Colonic mucosa (tissue), 4 donors: ENCODE measurements at regions not wholly inside any gene's neighbourhood (a gene's known extent, or its start where the extent isn't known, plus 50 kb on each side); places are given as distances from the start of the nearest gene placed in this dataset.
"Not testable (repeated sequence)": the region's sequence is repeated elsewhere in the genome, so short reads cannot be mapped to it uniquely, and the experiment has no call there.

Source experiments
- DNase-seq: peaks from one replicate; pipeline ENCODE4 v3.0.0-alpha.2; 2020
- H3K27ac ChIP-seq: fragments of 200-600 bp; one replicate; pipeline ENCODE4 v1.8.0; 2021
- H3K27me3 ChIP-seq: fragments of 200-600 bp; one replicate; pipeline ENCODE4 v1.8.0; 2021
- H3K36me3 ChIP-seq: fragments of 200-600 bp; one replicate; pipeline ENCODE4 v1.8.0; 2021
- H3K4me1 ChIP-seq: fragments of 200-600 bp; one replicate; pipeline ENCODE4 v1.8.0; 2021; ENCODE audit warnings: mild to moderate bottlenecking
- H3K4me3 ChIP-seq: fragments of 200-600 bp; one replicate; pipeline ENCODE4 v1.8.0; 2021
- H3K9ac ChIP-seq, 2 donors: one replicate each; pipeline ENCODE4 v1.7.0; 2013; ENCODE audit warnings: control low read depth in 2 of 2, low read depth in 2 of 2, low read length in 2 of 2
- H3K9me3 ChIP-seq: fragments of 200-600 bp; one replicate; pipeline ENCODE4 v1.8.0; 2021
- intact Hi-C: fragments of 100-400 bp; cut with DNase I; formaldehyde crosslinking; loops from one replicate; pipeline ENCODE4 v1.14.1; 2022
- donor health status: healthy.
- donor health status: DM: no; HTN: no; CAD: no.
- donor health status: DM: no; HTN: no; CAD: no.

DNA sequence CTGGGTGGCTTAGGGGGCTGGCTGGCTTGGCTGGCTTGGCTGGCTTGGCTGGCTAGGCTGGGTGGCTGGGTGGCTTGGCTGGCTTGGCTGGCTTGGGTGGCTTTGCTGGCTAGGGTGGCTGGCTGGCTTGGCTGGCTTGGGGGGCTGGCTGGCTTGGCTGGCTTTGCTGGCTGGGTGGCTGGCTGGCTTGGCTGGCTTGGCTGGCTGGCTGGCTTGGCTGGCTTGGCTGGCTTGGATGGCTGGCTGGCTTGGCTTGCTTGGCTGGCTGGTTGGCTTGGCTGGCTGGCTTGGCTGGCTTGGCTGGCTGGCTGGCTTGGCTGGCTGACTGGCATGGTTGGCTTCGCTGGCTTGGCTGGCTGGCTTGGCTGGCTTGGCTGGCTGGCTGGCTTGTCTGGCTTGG, 439.4 kb downstream of the GOLGA6L6 start:
- intact Hi-C loops, H3K9ac ChIP-seq, H3K4me1 ChIP-seq, H3K27me3 ChIP-seq, DNase-seq, H3K36me3 ChIP-seq, H3K4me3 ChIP-seq, H3K27ac ChIP-seq, H3K9me3 ChIP-seq: not testable (repeated sequence)

DNA sequence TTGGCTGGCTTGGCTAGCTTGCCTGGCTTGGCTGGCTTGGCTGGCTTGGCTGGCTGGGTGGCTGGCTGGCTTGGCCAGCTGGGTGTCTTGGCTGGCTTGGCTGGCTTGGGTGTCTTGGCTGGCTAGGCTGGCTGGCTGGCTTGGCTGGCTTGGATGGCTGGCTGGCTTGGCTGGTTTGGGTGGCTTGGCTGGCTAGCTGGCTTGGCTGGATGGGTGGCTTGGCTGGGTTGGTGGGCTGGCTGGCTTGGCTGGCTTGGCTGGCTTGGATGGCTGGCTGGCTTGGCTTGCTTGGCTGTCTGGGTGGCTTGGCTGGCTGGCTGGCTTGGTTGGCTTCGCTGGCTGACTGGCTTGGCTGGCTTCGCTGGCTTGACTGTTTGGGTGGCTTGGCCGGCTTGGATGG, 440.3 kb downstream of the GOLGA6L6 start:
- intact Hi-C loops, result not testable (repeated sequence)

DNA sequence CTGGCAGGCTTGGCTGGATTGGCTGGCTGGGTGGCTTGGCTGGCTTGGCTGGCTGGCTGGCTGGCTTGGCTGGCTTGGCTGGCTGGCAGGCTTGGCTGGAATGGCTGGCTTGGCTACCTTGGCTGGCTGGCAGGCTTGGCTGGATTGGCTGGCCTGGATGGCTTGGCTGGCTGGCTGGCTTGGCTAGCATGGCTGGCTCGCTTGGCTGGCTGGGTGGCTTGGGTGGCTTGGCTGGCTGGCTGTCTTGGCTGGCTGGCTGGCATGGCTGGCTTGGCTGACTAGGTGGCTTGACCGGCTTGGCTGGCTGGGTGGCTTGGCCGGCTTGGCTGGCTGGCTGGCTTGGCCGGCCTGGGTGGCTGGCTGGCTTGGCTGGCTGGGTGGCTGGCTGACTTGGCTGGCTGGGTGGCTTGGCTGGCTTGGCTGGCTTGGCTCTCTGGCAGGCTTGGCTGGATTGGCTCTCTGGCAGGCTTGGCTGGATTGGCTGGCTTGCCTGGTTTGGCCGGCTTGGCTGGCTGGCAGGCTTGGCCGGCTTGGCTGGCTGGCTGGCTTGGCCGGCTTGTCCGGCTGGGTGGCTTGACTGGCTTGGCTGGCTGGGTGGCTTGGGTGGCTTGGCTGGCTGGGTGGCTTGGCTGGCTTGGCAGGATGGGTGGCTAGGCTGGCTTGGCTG, 440.9 kb downstream of the GOLGA6L6 start:
- H3K36me3 ChIP-seq, H3K4me1 ChIP-seq, H3K9ac ChIP-seq, H3K27ac ChIP-seq, H3K27me3 ChIP-seq, H3K4me3 ChIP-seq, H3K9me3 ChIP-seq, intact Hi-C loops, DNase-seq: not testable (repeated sequence)

More for the DNA sequence above, 440.3 kb downstream of the GOLGA6L6 start:
- not testable (repeated sequence) for H3K4me1 ChIP-seq, H3K9ac ChIP-seq, H3K9me3 ChIP-seq, H3K4me3 ChIP-seq, H3K27me3 ChIP-seq, H3K27ac ChIP-seq, H3K36me3 ChIP-seq, DNase-seq

DNA sequence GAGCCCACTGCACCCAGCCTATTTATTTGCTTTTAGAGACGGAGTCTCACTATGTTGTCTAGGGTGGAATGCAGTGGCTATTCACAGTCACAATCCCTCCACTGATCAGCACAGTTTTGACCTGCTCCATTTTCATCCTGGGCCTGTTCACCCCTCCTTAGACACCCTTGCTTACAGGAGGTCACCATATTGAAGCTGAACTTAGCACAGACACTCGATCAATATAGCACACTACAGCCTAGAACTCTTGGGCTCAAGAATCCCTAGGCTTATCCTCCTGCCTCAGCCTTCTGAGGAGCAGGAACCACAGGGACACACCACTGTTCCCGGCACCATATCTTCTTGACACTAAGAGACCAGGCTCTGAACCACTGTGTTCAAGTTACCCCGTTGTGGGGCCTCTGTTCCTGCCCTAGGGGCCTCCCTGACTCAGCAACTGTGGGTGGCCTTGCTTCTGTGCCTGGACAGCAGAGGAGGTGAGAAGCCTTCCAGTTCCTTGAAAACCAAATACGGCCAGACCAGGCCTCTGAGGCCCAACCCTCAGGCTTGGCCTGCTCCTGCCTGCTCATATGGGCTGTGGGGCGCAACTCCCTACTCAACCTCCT, 445.8 kb downstream of the GOLGA6L6 start:
- H3K9me3 ChIP-seq, DNase-seq: not testable (repeated sequence)

DNA sequence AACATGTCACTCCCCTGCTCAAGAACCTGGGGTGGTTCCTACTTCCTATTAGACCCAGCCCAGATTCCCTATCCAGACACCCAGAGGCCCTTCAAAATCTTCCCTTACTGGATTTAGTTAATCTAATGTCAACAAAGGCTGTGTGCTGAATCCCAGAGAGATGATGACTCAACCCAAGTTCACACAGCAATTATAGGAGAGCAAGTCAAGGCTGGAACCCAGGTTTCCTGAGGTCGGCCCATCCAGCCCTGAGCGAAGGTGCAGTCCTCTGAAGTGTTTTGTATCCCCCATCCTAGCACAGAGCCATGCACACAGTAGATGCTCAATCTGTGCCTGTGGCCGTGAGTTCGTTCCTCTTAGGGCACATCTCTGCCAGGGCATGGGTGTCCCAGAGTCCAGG, 452.1 kb downstream of the GOLGA6L6 start:
- intact Hi-C loops, H3K9me3 ChIP-seq, H3K27ac ChIP-seq, H3K4me1 ChIP-seq, H3K9ac ChIP-seq, H3K27me3 ChIP-seq, DNase-seq, H3K36me3 ChIP-seq, H3K4me3 ChIP-seq: not testable (repeated sequence)

More for the DNA sequence above, 445.8 kb downstream of the GOLGA6L6 start:
- H3K4me3 ChIP-seq, H3K9ac ChIP-seq, H3K27me3 ChIP-seq, H3K36me3 ChIP-seq, H3K27ac ChIP-seq, H3K4me1 ChIP-seq, intact Hi-C loops: not testable (repeated sequence)

DNA sequence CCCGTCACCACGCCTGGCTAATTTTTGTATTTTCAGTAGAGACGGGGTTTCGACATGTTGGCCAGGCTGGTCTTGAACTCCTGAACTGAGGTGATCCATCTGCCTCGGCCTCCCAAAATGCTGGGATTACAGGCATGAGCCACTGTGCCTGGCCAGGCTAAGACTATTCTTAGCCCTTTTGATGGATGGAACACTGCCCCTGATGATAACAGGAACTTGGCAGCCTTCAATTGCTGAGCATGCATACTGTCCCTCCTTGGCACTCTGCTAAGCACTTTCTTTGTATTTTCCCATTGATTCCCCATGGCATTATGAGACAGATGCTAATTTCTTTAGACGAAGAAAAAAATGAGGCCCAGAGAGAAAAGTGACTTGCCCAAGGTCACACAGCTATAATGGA, 457.6 kb downstream of the GOLGA6L6 start:
- H3K4me3 ChIP-seq, H3K9ac ChIP-seq, H3K27me3 ChIP-seq, H3K9me3 ChIP-seq, H3K27ac ChIP-seq, H3K36me3 ChIP-seq, intact Hi-C loops, H3K4me1 ChIP-seq, DNase-seq: not testable (repeated sequence)

DNA sequence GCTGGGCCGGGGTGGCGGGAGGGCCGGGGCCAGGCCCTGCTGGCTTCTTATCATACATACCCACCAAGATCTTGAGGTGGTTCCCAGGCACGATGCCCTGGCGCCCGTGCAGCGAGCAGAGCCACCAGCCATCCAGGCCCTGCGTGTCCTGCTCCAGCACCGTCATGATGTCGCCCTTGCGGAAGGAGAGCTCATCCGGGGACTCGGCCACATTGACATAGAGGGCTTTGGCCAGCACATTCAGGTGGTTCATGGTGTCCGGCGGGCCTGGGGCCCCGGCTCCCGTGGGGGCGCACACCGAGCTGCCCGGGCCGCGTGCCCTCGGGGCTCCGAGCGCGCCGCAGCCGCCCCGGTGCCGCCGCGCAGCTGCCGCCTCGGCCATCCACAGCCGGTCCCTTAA, 467.5 kb downstream of the GOLGA6L6 start:
- intact Hi-C loops, H3K9me3 ChIP-seq, H3K27me3 ChIP-seq, H3K36me3 ChIP-seq, H3K4me3 ChIP-seq, H3K4me1 ChIP-seq, H3K27ac ChIP-seq, H3K9ac ChIP-seq, DNase-seq: not testable (repeated sequence)

DNA sequence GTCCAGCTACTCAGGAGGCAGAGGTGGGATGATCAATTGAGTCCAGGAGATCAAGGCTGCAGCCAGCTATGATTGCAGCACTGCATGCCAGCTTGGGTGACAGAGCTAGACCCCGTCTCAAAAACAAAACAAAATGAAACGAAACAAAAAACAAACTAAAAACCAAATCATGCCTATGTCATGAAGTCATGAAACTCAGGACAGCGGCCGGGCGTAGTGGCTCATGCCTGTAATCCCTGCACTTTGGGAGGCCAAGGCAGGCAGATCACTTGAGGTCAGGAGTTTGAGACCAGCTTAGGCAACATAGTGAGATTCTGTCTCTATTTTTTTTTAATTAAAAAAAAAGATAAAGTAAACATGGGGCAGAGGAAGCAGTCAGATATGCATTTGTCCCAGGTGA, 472.6 kb downstream of the GOLGA6L6 start:
- H3K4me3 ChIP-seq, H3K27ac ChIP-seq, H3K36me3 ChIP-seq, DNase-seq, intact Hi-C loops, H3K27me3 ChIP-seq, H3K9ac ChIP-seq, H3K4me1 ChIP-seq, H3K9me3 ChIP-seq: not testable (repeated sequence)

DNA sequence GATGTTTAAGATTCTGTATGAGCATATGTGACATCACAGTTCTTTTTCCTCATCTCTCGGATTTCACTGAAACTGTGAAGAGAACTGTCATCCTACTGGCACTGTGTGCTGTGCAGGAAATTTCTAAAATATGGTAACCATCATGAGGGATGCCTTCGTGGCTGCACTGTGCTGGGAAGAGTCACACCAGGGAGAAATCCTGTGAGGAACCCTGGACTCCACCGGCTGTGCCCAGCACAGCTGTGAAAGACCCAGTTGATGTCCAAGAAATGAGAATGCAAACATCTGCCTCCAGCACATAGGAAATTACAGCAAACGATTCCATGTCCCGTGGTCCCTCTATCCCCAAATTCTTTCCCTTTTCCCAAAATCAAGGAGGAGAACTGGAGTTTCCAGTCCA, 475.4 kb downstream of the GOLGA6L6 start:
- H3K27ac ChIP-seq, intact Hi-C loops, H3K27me3 ChIP-seq, H3K9ac ChIP-seq, DNase-seq, H3K4me3 ChIP-seq, H3K9me3 ChIP-seq, H3K4me1 ChIP-seq, H3K36me3 ChIP-seq: not testable (repeated sequence)

DNA sequence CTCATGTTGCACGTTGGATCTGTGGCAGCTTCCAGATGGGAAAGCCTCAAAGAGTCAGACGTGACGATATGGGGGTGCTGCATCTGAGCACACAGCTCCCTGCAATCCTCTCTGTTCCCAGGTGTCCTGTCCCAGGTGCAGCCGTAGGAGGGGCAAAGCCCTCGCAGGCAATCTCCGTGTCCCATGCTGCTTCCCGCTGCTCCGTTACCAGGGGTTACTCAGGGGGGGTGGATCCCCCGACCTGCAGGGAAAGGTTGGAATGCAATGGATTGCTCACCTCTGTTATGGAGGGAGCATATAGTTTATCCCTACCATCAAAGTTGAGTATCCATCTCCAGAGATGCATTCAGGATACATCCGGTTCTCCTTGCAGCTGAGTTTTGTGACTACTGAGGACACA, 476.1 kb downstream of the GOLGA6L6 start:
- H3K9ac ChIP-seq, H3K27me3 ChIP-seq, H3K27ac ChIP-seq, H3K4me3 ChIP-seq, H3K9me3 ChIP-seq, intact Hi-C loops, DNase-seq, H3K4me1 ChIP-seq, H3K36me3 ChIP-seq: not testable (repeated sequence)

DNA sequence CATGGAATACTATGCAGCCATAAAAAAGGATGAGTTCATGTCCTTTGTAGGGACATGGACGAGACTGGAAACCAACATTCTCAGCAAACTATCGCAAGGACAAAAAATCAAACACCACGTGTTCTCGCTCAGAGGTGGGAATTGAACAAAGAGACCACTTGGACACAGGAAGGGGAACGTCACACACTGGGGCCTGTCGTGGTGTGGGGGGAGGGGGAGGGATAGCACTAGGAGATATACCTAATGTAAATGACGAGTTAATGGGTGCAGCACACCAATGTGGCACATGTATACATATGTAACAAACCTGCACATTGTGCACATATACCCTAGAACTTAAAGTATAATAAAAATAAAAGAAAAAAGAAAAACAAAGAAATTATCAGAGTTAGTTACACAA, 478.4 kb downstream of the GOLGA6L6 start:
- H3K4me1 ChIP-seq, H3K36me3 ChIP-seq, H3K9me3 ChIP-seq, DNase-seq, H3K27ac ChIP-seq, H3K9ac ChIP-seq, H3K27me3 ChIP-seq, intact Hi-C loops, H3K4me3 ChIP-seq: not testable (repeated sequence)

DNA sequence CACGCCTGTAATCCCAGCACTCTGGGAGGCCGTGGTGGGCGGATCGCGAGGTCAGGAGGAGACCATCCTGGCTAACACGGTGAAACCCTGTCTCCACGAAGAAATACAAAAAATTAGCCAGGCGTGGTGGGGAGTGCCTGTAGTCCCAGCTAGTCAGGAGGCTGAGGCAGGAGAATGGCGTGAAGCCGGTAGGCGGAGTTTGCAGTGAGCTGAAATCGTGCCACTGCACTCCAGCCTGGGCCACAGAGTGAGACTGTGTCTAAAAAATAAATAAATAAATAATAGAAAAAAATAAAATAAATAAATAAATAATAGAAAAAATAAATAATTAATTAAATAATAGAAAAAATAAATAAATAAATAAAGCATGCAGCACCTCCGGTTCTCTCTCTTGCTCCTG, 480.8 kb downstream of the GOLGA6L6 start:
- DNase-seq, H3K9ac ChIP-seq, H3K9me3 ChIP-seq, H3K27ac ChIP-seq, intact Hi-C loops, H3K36me3 ChIP-seq, H3K27me3 ChIP-seq, H3K4me1 ChIP-seq, H3K4me3 ChIP-seq: not testable (repeated sequence)

DNA sequence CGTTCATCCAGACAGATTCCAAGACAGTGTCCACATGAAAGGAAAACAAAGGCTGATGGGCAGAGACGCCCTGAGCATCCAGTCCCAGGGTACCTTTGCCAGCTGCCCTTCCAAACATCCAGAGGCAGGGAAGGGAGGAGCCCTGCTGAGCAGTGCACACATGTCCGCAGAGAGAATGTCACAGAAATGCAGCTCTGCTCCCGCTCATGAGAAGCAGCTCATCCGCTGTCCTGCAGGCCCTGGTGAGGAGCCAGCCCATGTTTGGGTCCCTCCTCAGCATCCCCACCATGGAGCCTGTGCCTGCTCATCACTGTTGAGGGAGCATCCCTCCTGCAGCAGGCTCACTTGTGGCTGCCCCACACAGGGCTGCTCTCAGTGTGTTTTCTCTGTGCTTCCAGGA, 484.7 kb downstream of the GOLGA6L6 start:
- H3K9me3 ChIP-seq, intact Hi-C loops, H3K36me3 ChIP-seq, H3K27me3 ChIP-seq, H3K4me1 ChIP-seq, H3K4me3 ChIP-seq, H3K9ac ChIP-seq, H3K27ac ChIP-seq, DNase-seq: not testable (repeated sequence)

DNA sequence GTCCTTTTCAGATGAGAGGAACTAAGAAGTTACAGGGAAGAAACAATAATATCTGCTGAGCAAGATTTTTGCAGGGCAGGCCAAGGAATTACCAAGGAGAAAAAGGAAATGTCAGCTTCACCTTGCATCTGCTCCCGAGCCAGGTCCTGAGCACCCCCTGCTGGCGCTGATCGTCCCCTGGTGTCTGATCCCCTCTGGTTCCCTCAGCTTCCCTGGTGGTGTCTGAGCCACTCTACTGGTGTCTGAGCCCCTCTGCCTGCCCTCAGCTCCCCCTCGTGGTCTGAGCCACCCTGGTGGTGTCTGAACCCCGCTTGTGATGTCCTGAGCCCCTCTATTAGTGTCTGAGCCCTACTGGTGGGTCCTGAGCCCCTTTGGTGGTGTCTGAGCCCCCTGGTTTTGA, 485.7 kb downstream of the GOLGA6L6 start:
- DNase-seq, H3K4me1 ChIP-seq, H3K27ac ChIP-seq, intact Hi-C loops, H3K36me3 ChIP-seq, H3K9ac ChIP-seq, H3K4me3 ChIP-seq, H3K9me3 ChIP-seq, H3K27me3 ChIP-seq: not testable (repeated sequence)
